CD14-positive monocyte (primary cell): ENCODE measurements at regions not wholly inside any gene's neighbourhood (a gene's known extent, or its start where the extent isn't known, plus 50 kb on each side); places are given as distances from the start of the nearest gene placed in this dataset.

Source experiments
- DNase-seq, 3 donors: peaks; one replicate each; pipeline ENCODE4 v3.0.0-alpha.2; 2011 to 2022
- H2AFZ ChIP-seq: 2 replicates; pipeline ENCODE4 v1.6.0; 2012; ENCODE audit warnings: mild to moderate bottlenecking, low read depth, low read length, inconsistent platforms; ENCODE audit not compliant: insufficient read depth, poor library complexity, severe bottlenecking
- H3K27ac ChIP-seq, 2 donors: 1 replicate in 1 of 2; 2 replicates in 1 of 2; pipeline ENCODE4 v1.5.1; 2012 to 2013; ENCODE audit warnings: low read length in 2 of 2, control low read depth in 1 of 2, inconsistent platforms in 1 of 2, low read depth in 1 of 2, mild to moderate bottlenecking in 1 of 2
- H3K27me3 ChIP-seq, 2 donors: one replicate each; pipeline versions ENCODE4 v1.6.0 to v1.6.1; 2011 to 2013; ENCODE audit warnings: low read length in 2 of 2; ENCODE audit not compliant: control insufficient read depth in 2 of 2, insufficient read depth in 2 of 2
- H3K36me3 ChIP-seq, 2 donors: replicated peaks in 1 of 2; 1 replicate in 1 of 2; 2 replicates in 1 of 2; pipeline versions ENCODE4 v1.5.1 to v1.6.1; 2012 to 2013; ENCODE audit warnings: low read length in 2 of 2, control low read depth in 1 of 2, inconsistent platforms in 1 of 2, mild to moderate bottlenecking in 1 of 2; ENCODE audit not compliant: insufficient read depth in 2 of 2, control insufficient read depth in 1 of 2
- H3K4me1 ChIP-seq, 2 donors: 1 replicate in 1 of 2; 2 replicates in 1 of 2; pipeline versions ENCODE4 v1.5.1 to v1.6.1; 2012 to 2013; ENCODE audit warnings: low read length in 2 of 2, control low read depth in 1 of 2, inconsistent platforms in 1 of 2, mild to moderate bottlenecking in 1 of 2, moderate library complexity in 1 of 2; ENCODE audit not compliant: insufficient read depth in 2 of 2, control insufficient read depth in 1 of 2
- H3K4me2 ChIP-seq: replicated peaks from 2 replicates; pipeline ENCODE3; 2012; ENCODE audit warnings: low read length, moderate library complexity, mild to moderate bottlenecking; ENCODE audit not compliant: poor library complexity, severe bottlenecking; ENCODE audit errors: extremely low read depth
- H3K4me3 ChIP-seq, 3 experiments: fragments of 200-600 bp in 1 of 3; sonication (generic) in 1 of 3; replicated peaks in 1 of 3; 1 replicate in 2 of 3; 2 replicates in 1 of 3; pipeline ENCODE4 v1.5.1; 2011 to 2013; ENCODE audit warnings: low read length in 3 of 3, mild to moderate bottlenecking in 3 of 3, control low read depth in 2 of 3, low read depth in 2 of 3, inconsistent platforms in 1 of 3, moderate library complexity in 1 of 3
- H3K79me2 ChIP-seq: 2 replicates; pipeline ENCODE4 v1.6.0; 2012; ENCODE audit warnings: mild to moderate bottlenecking, control low read depth, inconsistent platforms, low read length, moderate library complexity; ENCODE audit not compliant: insufficient read depth
- H3K9ac ChIP-seq: 2 replicates; pipeline ENCODE4 v1.6.0; 2017; ENCODE audit warnings: low read length, mild to moderate bottlenecking; ENCODE audit not compliant: insufficient read depth, poor library complexity, severe bottlenecking
- H3K9me3 ChIP-seq, 2 donors: replicated peaks in 1 of 2; 1 replicate in 1 of 2; 2 replicates in 1 of 2; pipeline versions ENCODE4 v1.5.1 to v1.6.1; 2012 to 2013; ENCODE audit warnings: low read length in 2 of 2, control low read depth in 1 of 2; ENCODE audit not compliant: control insufficient read depth in 1 of 2, insufficient read depth in 1 of 2
- H4K20me1 ChIP-seq: 2 replicates; pipeline ENCODE4 v1.6.0; 2012; ENCODE audit warnings: mild to moderate bottlenecking, low read length, control low read depth, moderate library complexity; ENCODE audit not compliant: insufficient read depth
- H3K27ac Mint-ChIP-seq, 7 donors: one replicate each; pipeline ENCODE4 v1.8.0; 2020; ENCODE audit warnings: mild to moderate bottlenecking in 7 of 7, mixed read lengths in 7 of 7, moderate library complexity in 6 of 7, inconsistent platforms in 2 of 7
- H3K27me3 Mint-ChIP-seq, 3 donors: one replicate each; pipeline ENCODE4 v1.8.0; 2021 to 2022; ENCODE audit warnings: low read depth in 3 of 3, mild to moderate bottlenecking in 3 of 3, mixed read lengths in 3 of 3, moderate library complexity in 3 of 3, inconsistent platforms in 1 of 3
- H3K36me3 Mint-ChIP-seq, 2 donors: one replicate each; pipeline ENCODE4 v1.8.0; 2020; ENCODE audit warnings: mixed read lengths in 2 of 2, inconsistent platforms in 1 of 2, mild to moderate bottlenecking in 1 of 2
- H3K4me1 Mint-ChIP-seq: one replicate; pipeline ENCODE4 v1.8.0; 2020; ENCODE audit warnings: mild to moderate bottlenecking, mixed read lengths
- H3K4me3 Mint-ChIP-seq, 2 donors: one replicate each; pipeline ENCODE4 v1.8.0; 2020; ENCODE audit warnings: mild to moderate bottlenecking in 2 of 2, mixed read lengths in 2 of 2, moderate library complexity in 1 of 2
- H3K9me3 Mint-ChIP-seq, 7 donors: one replicate each; pipeline ENCODE4 v1.8.0; 2020 to 2022; ENCODE audit warnings: mixed read lengths in 7 of 7, mild to moderate bottlenecking in 6 of 7, moderate library complexity in 6 of 7, inconsistent platforms in 2 of 7
- CTCF ChIP-seq: fragments of 200-600 bp; IDR thresholded peaks from one replicate; pipeline ENCODE4 v1.8.0; 2022; ENCODE audit warnings: antibody characterized with exemption, mild to moderate bottlenecking
- WGBS: methylation state at CpG from one replicate; pipeline ENCODE4 v1.1.5; 2013; ENCODE audit warnings: missing lambda C conversion rate; ENCODE audit not compliant: insufficient coverage; 5-methylcytosine and 5-hydroxymethylcytosine counted together
- intact Hi-C, 2 donors: fragments of 100-400 bp; cut with micrococcal nuclease; formaldehyde crosslinking; loops; one replicate each; pipeline versions ENCODE4 v1.15.0 to v1.15.1; 2023

- no peaks in the 10 kb centered on the region for H3K4me1 ChIP-seq
- no peak overlapping the region for H2AFZ ChIP-seq
- no peak overlapping the region for H3K4me2 ChIP-seq
- H3K27ac ChIP-seq, result no peak overlapping the region
- no CpG with 5 or more reads among the region's 2 CpGs for WGBS
- intact Hi-C loops, result no loop called here
- no peak overlapping the region for H3K27ac Mint-ChIP-seq
- H3K4me3 ChIP-seq, result no peak overlapping the region
- H3K27me3 ChIP-seq, result no peaks in the 10 kb centered on the region
- no peaks in the 10 kb centered on the region for H4K20me1 ChIP-seq
- peaks cover 0 to 3% (median 1%) of the 10 kb centered on the region in 3 donors for H3K27me3 Mint-ChIP-seq
- no peaks in the 10 kb centered on the region for H3K79me2 ChIP-seq
- no peak for TF ChIP-seq CTCF
- peaks cover 0 to 1% (median 0%) of the 10 kb centered on the region in 7 donors for H3K9me3 Mint-ChIP-seq
- no peaks in the 10 kb centered on the region for H3K4me1 Mint-ChIP-seq
- H3K9ac ChIP-seq, result no peak overlapping the region
- H3K4me3 Mint-ChIP-seq, result no peak overlapping the region
- no peaks in the 10 kb centered on the region for H3K36me3 ChIP-seq
- no peaks in the 10 kb centered on the region for H3K9me3 ChIP-seq
- DNase-seq, result no peak
- H3K36me3 Mint-ChIP-seq, result no peaks in the 10 kb centered on the region
These were observed 505.3 kb upstream of the NR2F2 start for GRCh38 chr15:95825208-95825607.

GRCh38 chr15:95825671-95826411 lies 504.7 kb upstream of the NR2F2 start:
- Histone ChIP-seq H3K9me3 (no peaks in the 10 kb centered on the region), H3K9ac (no peak overlapping the region), H3K4me2 (no peak overlapping the region), H3K36me3 (no peaks in the 10 kb centered on the region), H3K79me2 (no peaks in the 10 kb centered on the region), H3K4me3 (no peak overlapping the region), H2AFZ (no peak overlapping the region), H3K4me1 (no peaks in the 10 kb centered on the region), H4K20me1 (no peaks in the 10 kb centered on the region), H3K27me3 (no peaks in the 10 kb centered on the region), H3K27ac (no peak overlapping the region)
- Mint-ChIP-seq H3K36me3 (no peaks in the 10 kb centered on the region), H3K27me3 (peaks cover 0 to 3% (median 1%) of the 10 kb centered on the region in 3 donors), H3K4me3 (no peak overlapping the region), H3K9me3 (peaks cover 0 to 1% (median 0%) of the 10 kb centered on the region in 7 donors), H3K27ac (no peak overlapping the region), H3K4me1 (no peaks in the 10 kb centered on the region)
- intact Hi-C loops, result no loop called here
- no CpG with 5 or more reads among the region's 8 CpGs for WGBS
- TF ChIP-seq CTCF, result no peak
- no peak for DNase-seq
